Parathyroid adenoma (tissue), 2 donors: ENCODE measurements at regions not wholly inside any gene's neighbourhood (a gene's known extent, or its start where the extent isn't known, plus 50 kb on each side); places are given as distances from the start of the nearest gene placed in this dataset.
"Not testable (repeated sequence)": the region's sequence is repeated elsewhere in the genome, so short reads cannot be mapped to it uniquely, and the experiment has no call there.

Experiments used
- H2AFZ ChIP-seq: fragments of 300-600 bp; sonication (generic); one replicate; pipeline ENCODE4 v1.7.0; 2017; ENCODE audit warnings: antibody characterized with exemption, mild to moderate bottlenecking
- H3K27ac ChIP-seq: fragments of 300-600 bp; sonication (generic); one replicate; pipeline ENCODE4 v1.7.0; 2017
- H3K27me3 ChIP-seq: fragments of 300-600 bp; sonication (generic); one replicate; pipeline ENCODE4 v1.7.0; 2017; ENCODE audit warnings: low read length; ENCODE audit not compliant: control insufficient read depth, insufficient read depth
- H3K36me3 ChIP-seq: fragments of 300-600 bp; sonication (generic); one replicate; pipeline ENCODE4 v1.7.0; 2017; ENCODE audit warnings: low read length; ENCODE audit not compliant: control insufficient read depth, insufficient read depth
- H3K4me1 ChIP-seq: fragments of 300-600 bp; sonication (generic); one replicate; pipeline ENCODE4 v1.7.0; 2017; ENCODE audit warnings: control low read depth
- H3K4me2 ChIP-seq: fragments of 300-600 bp; sonication (generic); one replicate; pipeline ENCODE4 v1.7.0; 2017; ENCODE audit warnings: low read length
- H3K4me3 ChIP-seq: fragments of 300-600 bp; sonication (generic); one replicate; pipeline ENCODE4 v1.7.0; 2017; ENCODE audit warnings: low read depth, low read length
- H3K79me2 ChIP-seq: fragments of 300-600 bp; sonication (generic); one replicate; pipeline ENCODE4 v1.7.0; 2017; ENCODE audit warnings: control low read depth
- H3K9ac ChIP-seq: fragments of 300-600 bp; sonication (generic); one replicate; pipeline ENCODE4 v1.7.0; 2017; ENCODE audit warnings: mild to moderate bottlenecking
- H3K9me3 ChIP-seq: fragments of 300-600 bp; sonication (generic); one replicate; pipeline ENCODE4 v1.7.0; 2017; ENCODE audit warnings: low read length; ENCODE audit not compliant: control insufficient read depth
- CTCF ChIP-seq: fragments of 300-600 bp; sonication (generic); IDR thresholded peaks from one replicate; pipeline ENCODE4 v1.7.0; 2017; ENCODE audit warnings: antibody characterized with exemption, mild to moderate bottlenecking
- donor health status: primary hyperparathyroidism.

GRCh38 chr13:37168926-37169325 is 63.5 kb upstream of the CSNK1A1L start:
- H3K27ac ChIP-seq: no peak overlapping the region
- H3K4me2 ChIP-seq: no peak overlapping the region
- TF ChIP-seq CTCF: no peak
- no peaks in the 10 kb centered on the region for H3K36me3 ChIP-seq
- no peaks in the 10 kb centered on the region for H3K27me3 ChIP-seq
- H3K9ac ChIP-seq: no peak overlapping the region
- no peaks in the 10 kb centered on the region for H3K9me3 ChIP-seq
- no peaks in the 10 kb centered on the region for H3K79me2 ChIP-seq
- no peaks in the 10 kb centered on the region for H3K4me1 ChIP-seq
- no peak overlapping the region for H3K4me3 ChIP-seq
- no peak overlapping the region for H2AFZ ChIP-seq

DNA sequence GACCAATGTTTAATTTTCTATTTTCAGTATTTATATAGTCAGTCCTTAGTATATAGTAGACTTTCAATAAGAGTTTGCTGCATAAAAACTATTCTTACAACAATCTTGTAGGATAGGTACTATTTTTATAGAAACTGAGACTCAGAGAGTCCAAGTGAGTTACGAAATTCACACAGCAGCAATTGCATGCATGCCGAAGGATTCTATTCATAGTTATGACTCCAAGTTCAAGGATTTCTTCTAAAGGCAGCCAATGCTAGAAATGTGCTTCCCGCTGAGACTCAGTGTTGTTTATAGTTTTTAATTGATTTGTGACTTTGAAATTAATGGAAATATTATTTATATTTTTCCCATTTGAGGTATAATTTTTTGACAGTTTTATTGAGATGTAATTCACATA is 62.7 kb upstream of the CSNK1A1L start:
- Histone ChIP-seq H3K9ac (no peak overlapping the region), H3K27ac (no peak overlapping the region), H3K4me3 (no peak overlapping the region), H3K4me1 (no peaks in the 10 kb centered on the region), H3K79me2 (no peaks in the 10 kb centered on the region), H2AFZ (no peak overlapping the region), H3K4me2 (no peak overlapping the region), H3K9me3 (no peaks in the 10 kb centered on the region), H3K36me3 (no peaks in the 10 kb centered on the region), H3K27me3 (no peaks in the 10 kb centered on the region)
- no peak for TF ChIP-seq CTCF

- H3K27me3 ChIP-seq: no peaks in the 10 kb centered on the region
- H3K36me3 ChIP-seq: no peaks in the 10 kb centered on the region
- H3K9me3 ChIP-seq: no peaks in the 10 kb centered on the region
- no peak overlapping the region for H3K27ac ChIP-seq
- no peak for TF ChIP-seq CTCF
- H3K9ac ChIP-seq: no peak overlapping the region
- H3K4me2 ChIP-seq: no peak overlapping the region
- no peaks in the 10 kb centered on the region for H3K79me2 ChIP-seq
- H2AFZ ChIP-seq: no peak overlapping the region
- no peaks in the 10 kb centered on the region for H3K4me1 ChIP-seq
- H3K4me3 ChIP-seq: no peak overlapping the region
These were observed 59.2 kb upstream of the CSNK1A1L start for GRCh38 chr13:37164635-37165034.

GRCh38 chr13:37163641-37164265 is 58.3 kb upstream of the CSNK1A1L start:
- no peak overlapping the region for H2AFZ ChIP-seq
- H3K36me3 ChIP-seq: no peaks in the 10 kb centered on the region
- no peak overlapping the region for H3K4me3 ChIP-seq
- H3K4me1 ChIP-seq: no peaks in the 10 kb centered on the region
- H3K9ac ChIP-seq: no peak overlapping the region
- no peak overlapping the region for H3K4me2 ChIP-seq
- H3K27ac ChIP-seq: no peak overlapping the region
- H3K9me3 ChIP-seq: no peaks in the 10 kb centered on the region
- H3K27me3 ChIP-seq: no peaks in the 10 kb centered on the region
- H3K79me2 ChIP-seq: no peaks in the 10 kb centered on the region
- no peak for TF ChIP-seq CTCF

DNA sequence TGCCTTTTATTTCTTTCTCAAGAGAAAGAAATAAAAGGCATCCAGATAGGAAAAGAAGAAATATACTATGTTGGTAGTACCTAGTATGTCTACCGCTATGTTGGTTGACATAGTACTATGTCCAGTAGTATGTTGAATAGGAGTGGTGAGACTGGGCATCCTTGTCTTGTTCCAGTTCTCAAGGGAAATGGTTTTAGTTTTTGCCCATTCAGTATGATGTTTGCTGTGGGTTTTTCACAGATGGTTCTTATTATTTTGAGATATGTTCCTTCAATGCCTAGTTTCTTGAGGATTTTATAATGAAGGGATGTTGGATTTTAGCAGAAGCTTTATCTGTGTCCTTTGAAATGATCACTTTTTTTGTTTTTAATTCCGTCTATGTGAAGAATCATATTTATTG is 53.0 kb upstream of the CSNK1A1L start:
- no peaks in the 10 kb centered on the region for H3K79me2 ChIP-seq
- no peaks in the 10 kb centered on the region for H3K27me3 ChIP-seq
- no peak overlapping the region for H3K4me2 ChIP-seq
- H3K4me1 ChIP-seq: no peaks in the 10 kb centered on the region
- H2AFZ ChIP-seq: no peak overlapping the region
- no peak for TF ChIP-seq CTCF
- H3K4me3 ChIP-seq: no peak overlapping the region
- no peaks in the 10 kb centered on the region for H3K36me3 ChIP-seq
- no peak overlapping the region for H3K27ac ChIP-seq
- H3K9me3 ChIP-seq: no peaks in the 10 kb centered on the region
- H3K9ac ChIP-seq: no peak overlapping the region

DNA sequence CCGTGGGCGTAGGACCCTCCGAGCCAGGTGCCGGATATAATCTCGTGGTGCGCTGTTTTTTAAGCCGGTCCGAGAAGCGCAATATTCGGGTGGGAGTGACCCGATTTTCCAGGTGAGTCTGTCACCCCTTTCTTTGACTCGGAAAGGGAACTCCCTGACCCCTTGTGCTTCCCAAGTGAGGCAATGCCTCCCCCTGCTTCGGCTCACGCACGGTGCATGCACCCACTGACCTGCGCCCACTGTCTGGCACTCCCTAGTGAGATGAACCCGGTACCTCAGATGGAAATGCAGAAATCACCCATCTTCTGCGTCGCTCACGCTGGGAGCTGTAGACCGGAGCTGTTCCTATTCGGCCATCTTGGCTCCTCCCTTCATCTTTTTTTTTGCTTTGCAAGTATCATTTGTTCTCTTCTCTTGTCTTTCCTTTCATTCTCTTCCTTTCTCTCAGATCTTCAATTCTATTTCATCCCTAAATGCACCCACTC is 50.2 kb upstream of the CSNK1A1L start:
- H3K9me3 ChIP-seq, H3K79me2 ChIP-seq, H3K4me3 ChIP-seq: not testable (repeated sequence)

More for the DNA sequence above, 50.2 kb upstream of the CSNK1A1L start:
- H3K36me3 ChIP-seq, H3K27ac ChIP-seq, H3K4me2 ChIP-seq, H3K27me3 ChIP-seq, H3K9ac ChIP-seq, H3K4me1 ChIP-seq, H2AFZ ChIP-seq: not testable (repeated sequence)
